DND-41 (cell line): ENCODE measurements at regions not wholly inside any gene's neighbourhood (a gene's known extent, or its start where the extent isn't known, plus 50 kb on each side); places are given as distances from the start of the nearest gene placed in this dataset.

Experiments used
- ATAC-seq: fragments of 200-7000 bp; cut with Tn5 transposase; 3 replicates; pipeline ENCODE4 v1.9.1; 2021; ENCODE audit warnings: low read depth; ENCODE audit not compliant: insufficient read depth
- DNase-seq: peaks from one replicate; pipeline ENCODE4 v3.0.0-alpha.2; 2020
- H2AFZ ChIP-seq: 2 replicates; pipeline ENCODE4 v1.6.0; 2012; ENCODE audit warnings: low read depth, low read length
- H3K27ac ChIP-seq: 2 replicates; pipeline ENCODE4 v1.5.1; 2012; ENCODE audit warnings: low read length, inconsistent platforms
- H3K27me3 ChIP-seq: fragments of 200-600 bp; sonication (generic); 2 replicates; pipeline ENCODE4 v1.6.0; 2012; ENCODE audit warnings: low read length, mild to moderate bottlenecking, inconsistent platforms; ENCODE audit not compliant: insufficient read depth, poor library complexity
- H3K36me3 ChIP-seq: 2 replicates; pipeline ENCODE4 v1.5.1; 2012; ENCODE audit warnings: low read length, inconsistent platforms; ENCODE audit not compliant: insufficient read depth
- H3K4me1 ChIP-seq: 2 replicates; pipeline ENCODE4 v1.5.1; 2012; ENCODE audit warnings: mild to moderate bottlenecking, low read length; ENCODE audit not compliant: insufficient read depth
- H3K4me2 ChIP-seq: 2 replicates; pipeline ENCODE4 v1.6.0; 2012; ENCODE audit warnings: mild to moderate bottlenecking, moderate library complexity, low read length, inconsistent platforms; ENCODE audit not compliant: insufficient read depth
- H3K4me3 ChIP-seq, 2 experiments: fragments of 200-600 bp in 1 of 2; shearing (Covaris generic) in 1 of 2; 2 replicates each; pipeline ENCODE4 v1.5.1; 2012 to 2016; ENCODE audit warnings: inconsistent platforms in 2 of 2, low read length in 2 of 2, mild to moderate bottlenecking in 2 of 2, low read depth in 1 of 2, moderate library complexity in 1 of 2
- H3K79me2 ChIP-seq: 2 replicates; pipeline ENCODE4 v1.6.0; 2012; ENCODE audit warnings: low read length, inconsistent platforms; ENCODE audit not compliant: insufficient read depth
- H3K9ac ChIP-seq: 2 replicates; pipeline ENCODE4 v1.6.0; 2012; ENCODE audit warnings: low read depth, mild to moderate bottlenecking, inconsistent platforms, low read length, moderate library complexity
- H3K9me3 ChIP-seq: 2 replicates; pipeline ENCODE4 v1.5.1; 2012; ENCODE audit warnings: low read length, moderate library complexity, mild to moderate bottlenecking, inconsistent platforms; ENCODE audit not compliant: insufficient read depth, severe bottlenecking
- H4K20me1 ChIP-seq: 2 replicates; pipeline ENCODE4 v1.6.0; 2012; ENCODE audit warnings: low read length; ENCODE audit not compliant: insufficient read depth
- CTCF ChIP-seq: IDR thresholded peaks from 2 replicates; pipeline ENCODE4 v1.5.1; 2012; ENCODE audit warnings: borderline replicate concordance, low read length, moderate library complexity, mild to moderate bottlenecking; ENCODE audit not compliant: poor library complexity, severe bottlenecking; ENCODE audit errors: extremely low read depth
- EZH2 ChIP-seq: IDR thresholded peaks from 3 replicates; pipeline ENCODE4 v1.6.1; 2012; ENCODE audit warnings: borderline replicate concordance, low read depth, mild to moderate bottlenecking, moderate library complexity, low read length, inconsistent platforms; ENCODE audit not compliant: severe bottlenecking

- H3K79me2 ChIP-seq = no peaks in the 10 kb centered on the region
- H2AFZ ChIP-seq = no peak overlapping the region
- H3K27ac ChIP-seq = no peak overlapping the region
- ATAC-seq = no peak
- no peaks in the 10 kb centered on the region for H4K20me1 ChIP-seq
- no peak overlapping the region for H3K4me3 ChIP-seq
- TF ChIP-seq CTCF (no peak), EZH2 (no peak)
- no peak overlapping the region for H3K9ac ChIP-seq
- H3K36me3 ChIP-seq = no peaks in the 10 kb centered on the region
- DNase-seq = no peak
- H3K27me3 ChIP-seq = no peaks in the 10 kb centered on the region
- no peaks in the 10 kb centered on the region for H3K9me3 ChIP-seq
- H3K4me1 ChIP-seq = no peaks in the 10 kb centered on the region
- no peak overlapping the region for H3K4me2 ChIP-seq
Measured at GRCh38 chr2:57528499-57528898, 518.1 kb upstream of the VRK2 start.

- TF ChIP-seq CTCF = no peak
- no peak for TF ChIP-seq EZH2
- H3K79me2 ChIP-seq = no peaks in the 10 kb centered on the region
- DNase-seq (no peak), ATAC-seq (no peak)
- no peak overlapping the region for H3K9ac ChIP-seq
- no peak overlapping the region for H3K27ac ChIP-seq
- H3K4me1 ChIP-seq = no peaks in the 10 kb centered on the region
- no peak overlapping the region for H3K4me3 ChIP-seq
- no peak overlapping the region for H2AFZ ChIP-seq
- H3K27me3 ChIP-seq = no peaks in the 10 kb centered on the region
- no peaks in the 10 kb centered on the region for H4K20me1 ChIP-seq
- no peaks in the 10 kb centered on the region for H3K9me3 ChIP-seq
- H3K36me3 ChIP-seq = no peaks in the 10 kb centered on the region
- no peak overlapping the region for H3K4me2 ChIP-seq
Measured at GRCh38 chr2:57534358-57534757, 512.2 kb upstream of the VRK2 start.

GRCh38 chr2:57536535-57537231 is 509.9 kb upstream of the VRK2 start:
- H2AFZ ChIP-seq = no peak overlapping the region
- H3K79me2 ChIP-seq = no peaks in the 10 kb centered on the region
- H3K4me2 ChIP-seq = no peak overlapping the region
- no peaks in the 10 kb centered on the region for H4K20me1 ChIP-seq
- DNase-seq = no peak
- H3K9me3 ChIP-seq = no peaks in the 10 kb centered on the region
- H3K4me3 ChIP-seq = no peak overlapping the region
- H3K36me3 ChIP-seq = no peaks in the 10 kb centered on the region
- ATAC-seq = no peak
- H3K27ac ChIP-seq = no peak overlapping the region
- TF ChIP-seq EZH2 = no peak
- TF ChIP-seq CTCF = no peak
- no peak overlapping the region for H3K9ac ChIP-seq
- H3K4me1 ChIP-seq = no peaks in the 10 kb centered on the region
- no peaks in the 10 kb centered on the region for H3K27me3 ChIP-seq
